Left lung (tissue), 4 donors: ENCODE measurements at regions not wholly inside any gene's neighbourhood (a gene's known extent, or its start where the extent isn't known, plus 50 kb on each side); places are given as distances from the start of the nearest gene placed in this dataset.

ENCODE experiments used
- ATAC-seq: fragments of 200-7000 bp; cut with Tn5 transposase; one replicate; pipeline ENCODE4 v1.9.1; 2020; ENCODE audit warnings: moderate library complexity
- DNase-seq, 4 donors: peaks; one replicate each; pipeline ENCODE4 v3.0.0-alpha.2; 2013 to 2020
- H3K27ac ChIP-seq, 2 donors: fragments of 200-600 bp; sonication (generic) in 1 of 2; one replicate each; pipeline versions ENCODE4 v1.5.0 to v1.8.0; 2020 to 2021
- H3K27me3 ChIP-seq, 2 donors: fragments of 200-600 bp; sonication (generic) in 1 of 2; one replicate each; pipeline versions ENCODE4 v1.5.0 to v1.8.0; 2020 to 2021
- H3K36me3 ChIP-seq, 2 donors: fragments of 200-600 bp; sonication (generic) in 1 of 2; one replicate each; pipeline versions ENCODE4 v1.5.0 to v1.8.0; 2020 to 2021
- H3K4me1 ChIP-seq, 2 donors: fragments of 200-600 bp; one replicate each; pipeline ENCODE4 v1.8.0; 2021
- H3K4me3 ChIP-seq, 2 donors: fragments of 200-600 bp; sonication (generic) in 1 of 2; one replicate each; pipeline versions ENCODE4 v1.5.0 to v1.8.0; 2020 to 2021; ENCODE audit warnings: mild to moderate bottlenecking in 1 of 2
- H3K9me3 ChIP-seq, 2 donors: fragments of 200-600 bp; sonication (generic) in 1 of 2; one replicate each; pipeline versions ENCODE4 v1.5.0 to v1.8.0; 2020 to 2021
- CTCF ChIP-seq, 2 donors: fragments of 200-600 bp; sonication (generic) in 1 of 2; IDR thresholded peaks; one replicate each; pipeline versions ENCODE4 v1.5.0 to v1.8.0; 2021; ENCODE audit warnings: antibody characterized with exemption in 2 of 2
- intact Hi-C, 2 donors: fragments of 100-400 bp; cut with DNase I; formaldehyde crosslinking; loops; one replicate each; pipeline versions ENCODE4 v1.11.2 to v1.14.2; 2022
- donor health status: DM: no; HTN: yes; CAD: no.
- donor health status: DM: no; HTN: no; CAD: no.

GRCh38 chr13:34322743-34323074 is 504.8 kb downstream of the RFC3 start:
- Histone ChIP-seq H3K27ac (no peak overlapping the region), H3K36me3 (no peaks in the 10 kb centered on the region), H3K27me3 (no peaks in the 10 kb centered on the region), H3K9me3 (no peaks in the 10 kb centered on the region), H3K4me1 (no peaks in the 10 kb centered on the region), H3K4me3 (no peak overlapping the region)
- no peak for ATAC-seq
- no peak for TF ChIP-seq CTCF (IDR thresholded peaks at IDR 0.05)
- intact Hi-C loops = no loop called here
- no peak for DNase-seq

GRCh38 chr13:34335014-34336007 is 517.4 kb downstream of the RFC3 start:
- Histone ChIP-seq H3K36me3 (no peaks in the 10 kb centered on the region), H3K27me3 (no peaks in the 10 kb centered on the region), H3K4me1 (no peaks in the 10 kb centered on the region), H3K4me3 (no peak overlapping the region), H3K27ac (no peak overlapping the region), H3K9me3 (peaks cover 0 to 16% of the 10 kb centered on the region in 2 donors)
- TF ChIP-seq CTCF (IDR thresholded peaks at IDR 0.05) = no peak
- ATAC-seq (no peak), DNase-seq (no peak)
- intact Hi-C loops = no loop called here

GRCh38 chr13:34338102-34338501 is 520.2 kb downstream of the RFC3 start:
- no peak overlapping the region for H3K4me3 ChIP-seq
- no peak overlapping the region for H3K27ac ChIP-seq
- H3K9me3 ChIP-seq = peaks cover 0 to 11% of the 10 kb centered on the region in 2 donors
- H3K36me3 ChIP-seq = no peaks in the 10 kb centered on the region
- intact Hi-C loops = no loop called here
- TF ChIP-seq CTCF (IDR thresholded peaks at IDR 0.05) = no peak
- no peak for DNase-seq
- no peaks in the 10 kb centered on the region for H3K27me3 ChIP-seq
- ATAC-seq = no peak
- H3K4me1 ChIP-seq = no peaks in the 10 kb centered on the region

GRCh38 chr13:34340534-34340933 is 522.6 kb downstream of the RFC3 start:
- H3K9me3 ChIP-seq = peaks cover 0 to 1% of the 10 kb centered on the region in 2 donors
- H3K27me3 ChIP-seq = no peaks in the 10 kb centered on the region
- DNase-seq = no peak
- no peak for TF ChIP-seq CTCF (IDR thresholded peaks at IDR 0.05)
- no peaks in the 10 kb centered on the region for H3K36me3 ChIP-seq
- H3K27ac ChIP-seq = no peak overlapping the region
- intact Hi-C loops = no loop called here
- ATAC-seq = no peak
- H3K4me3 ChIP-seq = no peak overlapping the region
- H3K4me1 ChIP-seq = no peaks in the 10 kb centered on the region

- Histone ChIP-seq H3K4me3 (no peak overlapping the region), H3K27ac (no peak overlapping the region), H3K27me3 (no peaks in the 10 kb centered on the region), H3K4me1 (no peaks in the 10 kb centered on the region), H3K9me3 (no peaks in the 10 kb centered on the region), H3K36me3 (no peaks in the 10 kb centered on the region)
- no peak for TF ChIP-seq CTCF (IDR thresholded peaks at IDR 0.05)
- ATAC-seq = no peak
- no peak for DNase-seq
- intact Hi-C loops = no loop called here
Observed at GRCh38 chr13:34343413-34343940, 525.5 kb downstream of the RFC3 start.
